PFSK-1 (cell line): ENCODE measurements at regions not wholly inside any gene's neighbourhood (a gene's known extent, or its start where the extent isn't known, plus 50 kb on each side); places are given as distances from the start of the nearest gene placed in this dataset.

Experiments
- FOXP2 ChIP-seq: optimal IDR thresholded peaks from 2 replicates; pipeline ENCODE3; 2011; ENCODE audit warnings: borderline replicate concordance, control low read depth, inconsistent platforms; ENCODE audit not compliant: insufficient read depth; ENCODE audit errors: extremely low read length, extremely low read depth
- POLR2AphosphoS5 ChIP-seq: IDR thresholded peaks from 2 replicates; pipeline ENCODE4 v1.6.1; 2012; ENCODE audit warnings: low read depth, mild to moderate bottlenecking, control low read depth, low read length, moderate library complexity
- REST ChIP-seq, 2 experiments: IDR thresholded peaks; 2 replicates each; pipeline versions ENCODE4 v1.6.1 to v1.8.0; 2011 to 2012; ENCODE audit warnings: low read depth in 2 of 2, low read length in 2 of 2, control low read depth in 1 of 2, inconsistent platforms in 1 of 2, mild to moderate bottlenecking in 1 of 2, moderate library complexity in 1 of 2; ENCODE audit not compliant: insufficient read depth in 1 of 2
- SIN3A ChIP-seq: IDR thresholded peaks from 2 replicates; pipeline ENCODE4 v1.6.1; 2012; ENCODE audit warnings: mild to moderate bottlenecking, low read length, moderate library complexity, borderline replicate concordance; ENCODE audit not compliant: insufficient read depth
- TAF1 ChIP-seq: IDR thresholded peaks from 2 replicates; pipeline ENCODE4 v1.6.1; 2012; ENCODE audit warnings: low read length, control low read depth, borderline replicate concordance; ENCODE audit not compliant: insufficient read depth

GRCh38 chr2:17133052-17133671 is 385.1 kb downstream of the RAD51AP2 start:
- TF ChIP-seq REST (IDR thresholded peaks at IDR 0.05; ENCODE audit: insufficient read depth in 1 of 2, low read depth in 2 of 2, low read length in 2 of 2) (no peak), SIN3A (no peak), FOXP2 (no peak), POLR2AphosphoS5 (no peak), TAF1 (no peak)

GRCh38 chr2:17125989-17126620 is 392.1 kb downstream of the RAD51AP2 start:
- TF ChIP-seq POLR2AphosphoS5, result no peak
- no peak for TF ChIP-seq REST (IDR thresholded peaks at IDR 0.05; ENCODE audit: insufficient read depth in 1 of 2, low read depth in 2 of 2, low read length in 2 of 2)
- no peak for TF ChIP-seq SIN3A
- TF ChIP-seq FOXP2, result no peak
- no peak for TF ChIP-seq TAF1

- TF ChIP-seq SIN3A (no peak), POLR2AphosphoS5 (no peak), REST (IDR thresholded peaks at IDR 0.05; ENCODE audit: insufficient read depth in 1 of 2, low read depth in 2 of 2, low read length in 2 of 2) (no peak), TAF1 (no peak), FOXP2 (no peak)
Measured at GRCh38 chr2:17124575-17125318, 393.5 kb downstream of the RAD51AP2 start.

- TF ChIP-seq FOXP2 (no peak), POLR2AphosphoS5 (no peak), SIN3A (no peak), REST (IDR thresholded peaks at IDR 0.05; ENCODE audit: insufficient read depth in 1 of 2, low read depth in 2 of 2, low read length in 2 of 2) (no peak), TAF1 (no peak)
Measured at GRCh38 chr2:17122887-17123501, 395.2 kb downstream of the RAD51AP2 start.
